ENCODE measurements at regions not wholly inside any gene's neighbourhood (a gene's known extent, or its start where the extent isn't known, plus 50 kb on each side); places are given as distances from the start of the nearest gene placed in this dataset.

GRCh38 chr4:177717407-177717806 lies 275.2 kb upstream of the AGA start:
- peaks cover 6% of the 10 kb centered on the region; the same call in 1 of the 2 replicates for H3K4me1 ChIP-seq (ENCODE audit: low read length)
- no peaks in the 10 kb centered on the region for H3K79me2 ChIP-seq (ENCODE audit: low read length)
- H3K4me2 ChIP-seq (ENCODE audit: low read depth, low read length): no peak overlapping the region
- no peak overlapping the region for H3K9ac ChIP-seq (ENCODE audit: low read length)
- H3K9me3 ChIP-seq (replicated peaks; ENCODE audit: insufficient read depth, low read length): no peaks in the 10 kb centered on the region
- H3K36me3 ChIP-seq (replicated peaks; ENCODE audit: insufficient read depth, low read length): no peaks in the 10 kb centered on the region
- H3K27me3 ChIP-seq (replicated peaks; ENCODE audit: insufficient read depth, low read length): no peaks in the 10 kb centered on the region
- no peak overlapping the region for H3K4me3 ChIP-seq (ENCODE audit: low read length)
- no peaks in the 10 kb centered on the region for H4K20me1 ChIP-seq (ENCODE audit: insufficient read depth, low read length)
- H3K9me2 ChIP-seq (replicated peaks; ENCODE audit: insufficient read depth, low read length): no peaks in the 10 kb centered on the region
- no peaks in the 10 kb centered on the region for H3F3A ChIP-seq (ENCODE audit: insufficient read depth, low read length)
- no peak overlapping the region for H3K27ac ChIP-seq (ENCODE audit: low read length)
- no peak overlapping the region for H2AFZ ChIP-seq (ENCODE audit: low read length)
- TF ChIP-seq EZH2 (optimal IDR thresholded peaks at IDR 0.05; ENCODE audit: low read depth, low read length) (no peak), CTCF (IDR thresholded peaks at IDR 0.05; ENCODE audit: low read length) (no peak), EZH2phosphoT487 (IDR thresholded peaks at IDR 0.05; ENCODE audit: low read length) (no peak)
- DNase-seq: no peak

GRCh38 chr4:177718514-177718913 lies 276.3 kb upstream of the AGA start:
- TF ChIP-seq EZH2phosphoT487 (IDR thresholded peaks at IDR 0.05; ENCODE audit: low read length): no peak
- no peak for TF ChIP-seq CTCF (IDR thresholded peaks at IDR 0.05; ENCODE audit: low read length)
- TF ChIP-seq EZH2 (optimal IDR thresholded peaks at IDR 0.05; ENCODE audit: low read depth, low read length): no peak
- Histone ChIP-seq H3K36me3 (replicated peaks; ENCODE audit: insufficient read depth, low read length) (no peaks in the 10 kb centered on the region), H3K9ac (ENCODE audit: low read length) (no peak overlapping the region), H3K4me2 (ENCODE audit: low read depth, low read length) (no peak overlapping the region), H3K27ac (ENCODE audit: low read length) (no peak overlapping the region), H3K9me3 (replicated peaks; ENCODE audit: insufficient read depth, low read length) (no peaks in the 10 kb centered on the region), H3K9me2 (replicated peaks; ENCODE audit: insufficient read depth, low read length) (no peaks in the 10 kb centered on the region), H3K4me1 (ENCODE audit: low read length) (peaks cover 9% of the 10 kb centered on the region; the same call in 1 of the 2 replicates), H2AFZ (ENCODE audit: low read length) (no peak overlapping the region), H3K4me3 (ENCODE audit: low read length) (no peak overlapping the region), H4K20me1 (ENCODE audit: insufficient read depth, low read length) (no peaks in the 10 kb centered on the region), H3F3A (ENCODE audit: insufficient read depth, low read length) (no peaks in the 10 kb centered on the region), H3K27me3 (replicated peaks; ENCODE audit: insufficient read depth, low read length) (no peaks in the 10 kb centered on the region), H3K79me2 (ENCODE audit: low read length) (no peaks in the 10 kb centered on the region)
- DNase-seq: no peak

GRCh38 chr4:177726111-177726510 lies 283.9 kb upstream of the AGA start:
- Histone ChIP-seq H3K4me3 (ENCODE audit: low read length) (no peak overlapping the region), H3K9ac (ENCODE audit: low read length) (no peak overlapping the region), H3F3A (ENCODE audit: insufficient read depth, low read length) (no peaks in the 10 kb centered on the region), H3K4me1 (ENCODE audit: low read length) (peaks cover 9% of the 10 kb centered on the region; the same call in 1 of the 2 replicates), H3K27ac (ENCODE audit: low read length) (no peak overlapping the region), H3K27me3 (replicated peaks; ENCODE audit: insufficient read depth, low read length) (no peaks in the 10 kb centered on the region), H4K20me1 (ENCODE audit: insufficient read depth, low read length) (no peaks in the 10 kb centered on the region), H3K79me2 (ENCODE audit: low read length) (no peaks in the 10 kb centered on the region), H3K9me2 (replicated peaks; ENCODE audit: insufficient read depth, low read length) (no peaks in the 10 kb centered on the region), H3K36me3 (replicated peaks; ENCODE audit: insufficient read depth, low read length) (no peaks in the 10 kb centered on the region), H3K4me2 (ENCODE audit: low read depth, low read length) (no peak overlapping the region), H3K9me3 (replicated peaks; ENCODE audit: insufficient read depth, low read length) (no peaks in the 10 kb centered on the region), H2AFZ (ENCODE audit: low read length) (no peak overlapping the region)
- TF ChIP-seq EZH2 (optimal IDR thresholded peaks at IDR 0.05; ENCODE audit: low read depth, low read length) (no peak), EZH2phosphoT487 (IDR thresholded peaks at IDR 0.05; ENCODE audit: low read length) (no peak), CTCF (IDR thresholded peaks at IDR 0.05; ENCODE audit: low read length) (no peak)
- no peak for DNase-seq

Measured in MM.1S (cell line).